ENCODE measurements at regions not wholly inside any gene's neighbourhood (a gene's known extent, or its start where the extent isn't known, plus 50 kb on each side); places are given as distances from the start of the nearest gene placed in this dataset.

DNA sequence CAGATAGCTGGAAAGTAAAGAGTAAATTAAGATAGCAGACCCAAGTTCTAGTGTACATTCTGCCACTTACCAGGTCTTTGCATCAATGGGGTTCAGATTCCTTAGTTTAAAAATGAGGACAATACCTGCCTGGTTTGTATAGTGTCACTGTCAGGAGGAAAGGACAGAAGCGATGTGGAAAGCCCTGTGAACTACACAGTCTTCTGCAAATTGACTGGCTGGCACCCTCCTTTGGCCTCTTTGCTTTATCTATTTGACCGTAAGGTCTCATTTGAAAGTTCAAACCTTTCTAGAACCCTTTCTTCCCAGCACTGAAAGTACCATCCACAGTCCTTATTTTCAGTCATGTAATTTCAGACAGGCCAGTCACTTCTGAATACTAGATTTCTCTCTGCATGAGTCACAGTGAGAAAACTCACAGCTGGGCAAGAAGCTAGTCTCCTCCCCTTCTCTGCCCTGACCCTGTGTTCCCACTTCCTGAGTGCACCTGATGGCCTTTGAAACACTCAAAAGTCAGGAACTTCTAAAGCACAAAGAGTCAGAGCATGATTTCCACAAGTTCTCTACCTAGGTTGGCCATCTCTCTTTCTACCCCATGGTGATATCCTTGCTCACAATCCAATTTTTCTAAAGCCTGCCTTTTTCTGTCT is 91.3 kb upstream of the RASEF start:
- no peak for TF ChIP-seq POLR2A (IDR thresholded peaks at IDR 0.05)
- TF ChIP-seq, protein P1, sequence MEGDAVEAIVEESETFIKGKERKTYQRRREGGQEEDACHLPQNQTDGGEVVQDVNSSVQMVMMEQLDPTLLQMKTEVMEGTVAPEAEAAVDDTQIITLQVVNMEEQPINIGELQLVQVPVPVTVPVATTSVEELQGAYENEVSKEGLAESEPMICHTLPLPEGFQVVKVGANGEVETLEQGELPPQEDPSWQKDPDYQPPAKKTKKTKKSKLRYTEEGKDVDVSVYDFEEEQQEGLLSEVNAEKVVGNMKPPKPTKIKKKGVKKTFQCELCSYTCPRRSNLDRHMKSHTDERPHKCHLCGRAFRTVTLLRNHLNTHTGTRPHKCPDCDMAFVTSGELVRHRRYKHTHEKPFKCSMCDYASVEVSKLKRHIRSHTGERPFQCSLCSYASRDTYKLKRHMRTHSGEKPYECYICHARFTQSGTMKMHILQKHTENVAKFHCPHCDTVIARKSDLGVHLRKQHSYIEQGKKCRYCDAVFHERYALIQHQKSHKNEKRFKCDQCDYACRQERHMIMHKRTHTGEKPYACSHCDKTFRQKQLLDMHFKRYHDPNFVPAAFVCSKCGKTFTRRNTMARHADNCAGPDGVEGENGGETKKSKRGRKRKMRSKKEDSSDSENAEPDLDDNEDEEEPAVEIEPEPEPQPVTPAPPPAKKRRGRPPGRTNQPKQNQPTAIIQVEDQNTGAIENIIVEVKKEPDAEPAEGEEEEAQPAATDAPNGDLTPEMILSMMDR (IDR thresholded peaks at IDR 0.05): no peak
- intact Hi-C loops (cut with DNase I): no loop called here
- H3K4me3 ChIP-seq: no peak overlapping the region
- WGBS, 4 donors: 92 to 98% (median 94%) methylated on average over 2 of the region's 2 CpGs
- H3K9me3 ChIP-seq: no peaks in the 10 kb centered on the region
- H3K4me1 ChIP-seq: no peaks in the 10 kb centered on the region
- H3K36me3 ChIP-seq: no peaks in the 10 kb centered on the region
- H3K27ac ChIP-seq: no peak overlapping the region
- H3K27me3 ChIP-seq: no peaks in the 10 kb centered on the region
- no peak for ATAC-seq
- DNase-seq: no peak

- Histone ChIP-seq H3K4me1 (no peaks in the 10 kb centered on the region), H3K27ac (no peak overlapping the region), H3K9me3 (peaks cover 0 to 1% (median 0%) of the 10 kb centered on the region in 12 donors), H3K27me3 (no peaks in the 10 kb centered on the region), H3K4me3 (no peak overlapping the region), H3K36me3 (no peaks in the 10 kb centered on the region)
- intact Hi-C loops (cut with DNase I): no loop called here
- TF ChIP-seq, protein P1 (IDR thresholded peaks at IDR 0.05): no peak
- no peak for TF ChIP-seq POLR2A (IDR thresholded peaks at IDR 0.05)
- DNase-seq (no peak), ATAC-seq (no peak)
- 92 to 96% (median 94%) methylated on average over 2 of the region's 2 CpGs for WGBS, 4 donors
Observed at GRCh38 chr9:83153030-83153429, 90.1 kb upstream of the RASEF start.

GRCh38 chr9:83151627-83152137 is 88.7 kb upstream of the RASEF start:
- TF ChIP-seq POLR2A (IDR thresholded peaks at IDR 0.05): no peak
- TF ChIP-seq, protein P1 (IDR thresholded peaks at IDR 0.05): no peak
- ATAC-seq (no peak), DNase-seq (no peak)
- no peaks in the 10 kb centered on the region for H3K27me3 ChIP-seq
- H3K36me3 ChIP-seq: no peaks in the 10 kb centered on the region
- WGBS, 4 donors: 44 to 62% (median 47%) methylated on average over 4 of the region's 4 CpGs
- no peak overlapping the region for H3K4me3 ChIP-seq
- H3K4me1 ChIP-seq: no peaks in the 10 kb centered on the region
- intact Hi-C loops (cut with DNase I): no loop called here
- H3K9me3 ChIP-seq: peaks cover 0 to 11% (median 2%) of the 10 kb centered on the region in 12 donors
- no peak overlapping the region for H3K27ac ChIP-seq

- peaks cover 0 to 11% (median 2%) of the 10 kb centered on the region in 12 donors for H3K9me3 ChIP-seq
- 80 to 90% (median 88%) methylated on average over 10 of the region's 10 CpGs for WGBS, 4 donors
- no peak overlapping the region for H3K27ac ChIP-seq
- ATAC-seq: no peak
- intact Hi-C loops (cut with DNase I): no loop called here
- no peak overlapping the region for H3K4me3 ChIP-seq
- H3K27me3 ChIP-seq: no peaks in the 10 kb centered on the region
- TF ChIP-seq, protein P1 (IDR thresholded peaks at IDR 0.05): no peak
- TF ChIP-seq POLR2A (IDR thresholded peaks at IDR 0.05): no peak
- DNase-seq: no peak
- no peaks in the 10 kb centered on the region for H3K36me3 ChIP-seq
- H3K4me1 ChIP-seq: no peaks in the 10 kb centered on the region
Observed at GRCh38 chr9:83147315-83148149, 84.6 kb upstream of the RASEF start.

Measured in heart left ventricle (tissue), 16 donors.